Uterus (tissue), 3 donors: ENCODE measurements at regions not wholly inside any gene's neighbourhood (a gene's known extent, or its start where the extent isn't known, plus 50 kb on each side); places are given as distances from the start of the nearest gene placed in this dataset.
"Not testable (repeated sequence)": the region's sequence is repeated elsewhere in the genome, so short reads cannot be mapped to it uniquely, and the experiment has no call there.

Source experiments
- DNase-seq, 2 donors: peaks; one replicate each; pipeline ENCODE4 v3.0.0-alpha.2; 2019 to 2020
- H3K27ac ChIP-seq, 2 donors: fragments of 200-600 bp; sonication (generic); 1 replicate in 1 of 2; 2 replicates in 1 of 2; pipeline ENCODE4 v1.5.1; 2016 to 2018
- H3K27me3 ChIP-seq, 2 donors: fragments of 200-600 bp; sonication (generic); one replicate each; pipeline ENCODE4 v1.5.1; 2018 to 2019; ENCODE audit warnings: control low read depth in 1 of 2
- H3K36me3 ChIP-seq, 2 donors: fragments of 200-600 bp; sonication (generic); one replicate each; pipeline ENCODE4 v1.5.1; 2019; ENCODE audit warnings: control low read depth in 1 of 2
- H3K4me1 ChIP-seq, 2 donors: fragments of 200-600 bp; sonication (generic); one replicate each; pipeline ENCODE4 v1.5.1; 2018 to 2019; ENCODE audit warnings: control low read depth in 1 of 2
- H3K4me3 ChIP-seq, 2 donors: fragments of 200-600 bp; sonication (generic); 1 replicate in 1 of 2; 2 replicates in 1 of 2; pipeline ENCODE4 v1.5.1; 2018 to 2019; ENCODE audit warnings: mild to moderate bottlenecking in 1 of 2
- H3K9me3 ChIP-seq, 2 donors: fragments of 200-600 bp; sonication (generic); one replicate each; pipeline ENCODE4 v1.5.1; 2019; ENCODE audit warnings: control low read depth in 1 of 2
- POLR2A ChIP-seq, 2 donors: fragments of 450-650 bp; IDR thresholded peaks; one replicate each; pipeline ENCODE4 v1.6.1; 2016; ENCODE audit warnings: antibody characterized with exemption in 2 of 2, mild to moderate bottlenecking in 1 of 2, moderate library complexity in 1 of 2
- intact Hi-C: fragments of 100-400 bp; cut with DNase I; formaldehyde crosslinking; loops from one replicate; pipeline ENCODE4 v1.15.1; 2023; ENCODE audit warnings: low total_unique reads
- TF ChIP-seq, protein P1 (sequence below), 4 experiments: fragments of 200-600 bp in 2 of 4; fragments of 450-650 bp in 2 of 4; sonication (generic) in 2 of 4; IDR thresholded peaks; one replicate each; pipeline ENCODE4 v1.5.1; 2016 to 2019; ENCODE audit warnings: antibody characterized with exemption in 4 of 4, mild to moderate bottlenecking in 2 of 4, moderate library complexity in 1 of 4
- donor health status: DM: yes; HTN: yes; CAD: no.

DNA sequence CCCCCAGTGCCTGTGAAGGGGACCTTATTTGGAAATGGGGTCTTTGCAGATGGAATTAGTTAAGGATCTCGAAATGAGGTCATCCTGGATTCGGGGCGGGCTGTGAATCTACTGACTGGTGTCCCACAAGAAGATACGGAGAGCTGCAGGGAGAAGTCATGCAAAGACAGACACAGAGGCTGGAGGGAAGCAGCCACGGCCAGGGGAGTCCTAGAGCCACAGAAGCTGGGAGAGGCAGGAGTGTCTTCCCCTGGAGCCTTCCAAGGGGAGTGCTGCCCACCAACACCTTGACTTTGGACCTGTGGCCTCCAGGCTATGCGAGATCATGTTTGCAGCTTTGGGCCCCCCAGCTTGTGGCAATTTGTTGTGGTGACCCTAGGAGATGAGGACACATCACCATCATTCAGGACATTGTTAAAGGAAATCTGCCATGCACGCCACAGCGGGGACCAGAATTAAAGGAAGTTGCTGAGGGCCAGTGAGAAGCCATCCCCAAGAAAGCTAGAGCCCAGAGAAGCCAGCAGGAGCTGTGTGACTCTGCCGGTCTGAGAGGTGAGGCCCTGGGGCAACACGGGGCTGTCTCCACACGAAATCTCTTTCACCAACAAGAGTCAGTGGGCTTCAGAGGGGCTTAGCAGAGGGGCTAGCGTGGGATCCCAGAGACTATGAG is 434.7 kb downstream of the BRD1 start:
- Histone ChIP-seq H3K4me3 (no peak overlapping the region), H3K27me3 (no peaks in the 10 kb centered on the region), H3K9me3 (no peaks in the 10 kb centered on the region), H3K36me3 (no peaks in the 10 kb centered on the region), H3K27ac (no peak overlapping the region), H3K4me1 (no peaks in the 10 kb centered on the region)
- intact Hi-C loops = no loop called here
- no peak for DNase-seq
- no peak for TF ChIP-seq POLR2A (IDR thresholded peaks at IDR 0.05)
- TF ChIP-seq, protein P1, sequence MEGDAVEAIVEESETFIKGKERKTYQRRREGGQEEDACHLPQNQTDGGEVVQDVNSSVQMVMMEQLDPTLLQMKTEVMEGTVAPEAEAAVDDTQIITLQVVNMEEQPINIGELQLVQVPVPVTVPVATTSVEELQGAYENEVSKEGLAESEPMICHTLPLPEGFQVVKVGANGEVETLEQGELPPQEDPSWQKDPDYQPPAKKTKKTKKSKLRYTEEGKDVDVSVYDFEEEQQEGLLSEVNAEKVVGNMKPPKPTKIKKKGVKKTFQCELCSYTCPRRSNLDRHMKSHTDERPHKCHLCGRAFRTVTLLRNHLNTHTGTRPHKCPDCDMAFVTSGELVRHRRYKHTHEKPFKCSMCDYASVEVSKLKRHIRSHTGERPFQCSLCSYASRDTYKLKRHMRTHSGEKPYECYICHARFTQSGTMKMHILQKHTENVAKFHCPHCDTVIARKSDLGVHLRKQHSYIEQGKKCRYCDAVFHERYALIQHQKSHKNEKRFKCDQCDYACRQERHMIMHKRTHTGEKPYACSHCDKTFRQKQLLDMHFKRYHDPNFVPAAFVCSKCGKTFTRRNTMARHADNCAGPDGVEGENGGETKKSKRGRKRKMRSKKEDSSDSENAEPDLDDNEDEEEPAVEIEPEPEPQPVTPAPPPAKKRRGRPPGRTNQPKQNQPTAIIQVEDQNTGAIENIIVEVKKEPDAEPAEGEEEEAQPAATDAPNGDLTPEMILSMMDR (IDR thresholded peaks at IDR 0.05) = no peak

DNA sequence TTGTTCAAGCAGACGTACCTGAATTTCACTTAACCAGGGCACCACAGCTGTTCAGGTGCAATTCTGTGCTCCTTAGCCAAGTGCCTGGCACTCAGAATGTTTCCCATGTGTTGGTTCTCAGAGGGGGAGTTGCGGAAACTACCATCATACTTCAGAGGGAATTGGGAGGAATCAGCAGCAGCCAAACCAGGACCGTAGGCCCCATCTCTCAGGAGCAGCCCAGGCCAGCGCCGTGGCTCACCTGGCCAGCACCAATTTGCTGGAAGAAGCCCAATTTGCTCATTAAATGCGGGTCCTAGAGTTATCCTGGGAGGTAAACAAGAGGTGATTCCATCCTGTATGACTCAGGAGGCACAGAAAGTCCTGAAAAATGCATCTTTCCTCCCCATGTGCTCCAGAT is 435.4 kb downstream of the BRD1 start:
- intact Hi-C loops = no loop called here
- Histone ChIP-seq H3K27ac (no peak overlapping the region), H3K27me3 (no peaks in the 10 kb centered on the region), H3K4me1 (no peaks in the 10 kb centered on the region), H3K9me3 (no peaks in the 10 kb centered on the region), H3K36me3 (no peaks in the 10 kb centered on the region), H3K4me3 (no peak overlapping the region)
- TF ChIP-seq POLR2A (IDR thresholded peaks at IDR 0.05) = no peak
- TF ChIP-seq, protein P1 (IDR thresholded peaks at IDR 0.05) = no peak
- DNase-seq = no peak

GRCh38 chr22:49391436-49391835 is 436.2 kb downstream of the BRD1 start:
- Histone ChIP-seq H3K36me3 (no peaks in the 10 kb centered on the region), H3K27ac (no peak overlapping the region), H3K9me3 (no peaks in the 10 kb centered on the region), H3K27me3 (no peaks in the 10 kb centered on the region), H3K4me3 (no peak overlapping the region), H3K4me1 (no peaks in the 10 kb centered on the region)
- intact Hi-C loops = no loop called here
- TF ChIP-seq, protein P1 (IDR thresholded peaks at IDR 0.05) = no peak
- no peak for DNase-seq

- no peak overlapping the region for H3K4me3 ChIP-seq
- H3K9me3 ChIP-seq = no peaks in the 10 kb centered on the region
- H3K36me3 ChIP-seq = no peaks in the 10 kb centered on the region
- no peaks in the 10 kb centered on the region for H3K4me1 ChIP-seq
- H3K27me3 ChIP-seq = no peaks in the 10 kb centered on the region
- H3K27ac ChIP-seq = no peak overlapping the region
- TF ChIP-seq, protein P1 (IDR thresholded peaks at IDR 0.05) = no peak
- TF ChIP-seq POLR2A (IDR thresholded peaks at IDR 0.05) = no peak
- no peak for DNase-seq
- intact Hi-C loops = no loop called here
Measured at GRCh38 chr22:49390954-49391353, 436.7 kb downstream of the BRD1 start.

GRCh38 chr22:49383909-49384308 is 443.8 kb downstream of the BRD1 start:
- H3K27ac ChIP-seq, H3K9me3 ChIP-seq, H3K27me3 ChIP-seq, H3K4me3 ChIP-seq, H3K36me3 ChIP-seq, DNase-seq, H3K4me1 ChIP-seq, intact Hi-C loops: not testable (repeated sequence)

DNA sequence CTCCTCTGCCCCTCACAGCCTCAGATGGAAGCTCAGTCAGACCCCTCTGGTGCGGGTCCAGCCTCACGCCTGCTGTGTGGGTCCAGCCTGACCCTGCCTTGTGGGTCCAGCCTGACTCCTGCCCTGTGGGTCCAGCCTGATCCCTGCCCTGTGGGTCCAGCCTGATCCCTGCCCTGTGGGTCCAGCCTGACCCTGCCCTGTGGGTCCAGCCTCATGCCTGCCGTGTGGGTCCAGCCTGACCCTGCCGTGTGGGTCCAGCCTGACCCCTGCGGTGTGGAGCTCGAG is 445.3 kb downstream of the BRD1 start:
- H3K4me1 ChIP-seq = no peaks in the 10 kb centered on the region
- TF ChIP-seq, protein P1 (IDR thresholded peaks at IDR 0.05) = no peak
- TF ChIP-seq POLR2A (IDR thresholded peaks at IDR 0.05) = no peak
- intact Hi-C loops = no loop called here
- H3K27ac ChIP-seq = no peak overlapping the region
- DNase-seq = no peak
- no peaks in the 10 kb centered on the region for H3K9me3 ChIP-seq
- no peaks in the 10 kb centered on the region for H3K27me3 ChIP-seq
- H3K4me3 ChIP-seq = no peak overlapping the region
- no peaks in the 10 kb centered on the region for H3K36me3 ChIP-seq
